GM19468 (cell line): ENCODE measurements at regions not wholly inside any gene's neighbourhood (a gene's known extent, or its start where the extent isn't known, plus 50 kb on each side); places are given as distances from the start of the nearest gene placed in this dataset.

ENCODE experiments used
- ATAC-seq: cut with Tn5 transposase; IDR thresholded peaks from one replicate; pipeline ENCODE4 v1.9.1; 2021; ENCODE audit warnings: mild to moderate bottlenecking, moderate library complexity, moderate number of reproducible peaks; ENCODE audit not compliant: unreplicated experiment; ENCODE audit errors: extremely low read depth

DNA sequence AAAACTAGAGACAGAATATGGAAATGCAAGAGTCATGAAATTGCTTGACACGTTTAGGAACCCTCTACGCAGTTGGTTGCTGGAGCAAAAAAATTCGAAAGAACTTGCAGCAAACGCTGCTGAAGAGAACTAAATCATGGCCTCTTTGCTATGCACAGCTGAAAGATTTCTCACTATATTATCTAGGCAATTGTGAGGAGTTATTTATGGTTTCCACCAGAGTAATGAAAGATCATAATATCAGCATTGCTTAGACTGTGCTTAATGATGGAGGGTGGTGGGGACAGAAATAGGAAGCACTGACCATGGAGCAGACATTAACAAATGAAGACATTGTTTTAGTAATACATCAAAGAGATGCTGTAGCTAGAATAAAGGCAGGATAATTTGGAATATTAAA lies 593.4 kb upstream of the ZNF717 start:
- ATAC-seq: no peak

DNA sequence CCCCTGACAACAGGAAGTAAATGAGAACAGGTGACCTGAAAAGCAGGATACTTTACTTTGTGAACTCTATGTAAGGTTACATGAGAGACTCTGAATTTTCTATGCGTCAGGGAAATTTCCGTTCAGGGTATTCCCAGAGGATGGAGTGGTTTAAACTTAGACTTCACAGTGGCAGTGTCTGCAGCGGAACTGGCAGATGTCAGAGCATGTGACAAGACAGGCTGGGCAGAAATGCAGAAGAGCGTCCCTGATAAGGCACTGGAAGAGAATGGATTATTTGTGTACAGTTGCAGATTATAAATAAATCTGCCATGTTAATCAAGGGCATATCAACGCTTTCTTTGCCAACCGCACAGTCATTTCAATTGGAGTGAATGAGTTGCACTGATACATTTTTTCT lies 598.4 kb upstream of the ZNF717 start:
- no peak for ATAC-seq

DNA sequence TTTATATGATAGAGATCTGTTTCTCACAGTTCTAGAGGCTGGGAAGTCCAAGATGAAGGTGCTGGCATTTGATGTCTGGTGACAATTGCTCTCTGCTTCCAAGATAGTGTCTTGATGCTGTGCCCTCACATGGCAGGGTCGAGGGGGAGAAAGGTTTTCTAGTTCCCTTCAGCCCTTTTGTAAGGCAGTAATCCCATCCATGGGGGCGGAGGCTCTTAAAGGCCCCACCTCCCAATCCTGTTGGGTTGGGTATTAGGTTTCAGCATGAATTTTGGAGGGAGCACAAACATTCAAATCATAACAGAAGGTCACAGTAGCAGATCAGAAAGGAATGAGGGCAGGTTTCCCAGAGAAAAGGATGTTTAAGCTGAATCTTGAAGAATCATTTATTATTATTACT lies 601.7 kb upstream of the ZNF717 start:
- ATAC-seq: no peak

DNA sequence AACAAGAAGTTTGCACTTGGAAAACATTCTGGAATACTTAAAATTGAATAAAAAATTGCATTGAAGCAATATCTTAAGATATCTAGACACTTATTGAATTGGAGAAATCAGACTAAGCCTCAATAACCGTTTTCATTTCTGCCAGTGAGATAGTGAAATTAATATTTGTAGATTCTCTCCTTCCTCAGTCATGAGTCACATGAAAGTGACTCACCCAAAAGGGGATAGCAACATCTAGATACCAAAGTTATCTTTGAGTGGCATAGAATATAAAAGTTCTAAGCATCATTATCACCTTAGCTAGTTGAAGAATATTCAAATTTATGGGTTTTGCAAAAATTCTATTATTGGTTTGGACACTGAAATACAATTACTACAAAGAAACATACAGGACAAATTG lies 614.8 kb upstream of the ZNF717 start:
- no peak for ATAC-seq

DNA sequence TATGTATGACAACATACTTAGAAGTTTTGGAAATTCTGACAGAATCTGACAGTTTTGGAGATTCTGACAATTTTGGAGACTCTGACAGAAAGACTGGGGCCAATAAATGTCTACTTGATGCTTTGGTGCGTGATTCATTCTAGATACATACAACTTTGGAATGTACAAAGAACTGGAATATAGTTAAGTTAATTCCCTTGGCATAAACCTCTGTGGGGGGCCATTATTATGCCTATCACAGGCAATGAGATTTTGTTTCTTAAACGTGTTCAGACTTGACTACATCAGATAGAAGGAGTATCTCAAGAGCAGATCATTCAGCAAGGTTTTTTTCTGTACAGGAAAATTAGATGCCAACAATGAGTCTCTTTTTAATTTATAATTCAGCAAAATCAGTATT lies 617.6 kb upstream of the ZNF717 start:
- no peak for ATAC-seq

DNA sequence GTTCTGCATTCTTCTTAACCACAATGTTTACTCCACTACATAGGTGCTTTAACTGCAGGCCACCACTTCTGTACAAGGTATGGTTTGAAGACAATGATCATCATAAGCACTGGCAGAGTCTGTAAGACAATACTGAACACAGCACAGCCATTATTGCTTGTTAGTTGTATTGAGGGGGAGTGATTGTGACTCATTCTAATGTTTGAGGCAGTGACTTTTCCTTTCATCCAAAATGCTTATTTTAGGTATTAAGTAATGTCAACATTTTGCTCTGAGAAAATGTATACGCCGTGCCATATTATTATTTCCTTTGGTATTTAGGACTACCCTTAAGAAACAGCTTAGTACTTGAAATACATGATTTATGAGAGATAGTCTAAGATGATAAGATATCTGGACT lies 618.2 kb upstream of the ZNF717 start:
- ATAC-seq: no peak

DNA sequence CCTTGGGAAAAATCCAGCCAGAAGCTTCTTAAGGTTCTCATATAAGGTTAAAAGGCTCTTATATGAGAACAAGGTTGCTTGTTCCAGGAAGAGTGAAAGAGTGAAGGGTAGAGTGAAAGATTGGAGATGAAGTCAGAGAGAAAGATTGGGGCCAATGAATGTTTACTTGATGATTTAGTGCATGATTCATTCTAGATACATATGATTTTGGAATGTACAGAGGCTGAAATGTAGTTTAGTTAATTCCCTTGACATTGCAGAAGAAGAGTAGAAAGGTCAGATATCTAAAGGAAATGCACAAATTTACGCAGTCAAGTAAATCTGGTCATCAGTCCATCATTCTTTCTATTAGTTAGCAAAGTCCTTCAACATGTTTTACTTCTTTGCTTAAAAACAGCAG lies 619.8 kb upstream of the ZNF717 start:
- no peak for ATAC-seq

DNA sequence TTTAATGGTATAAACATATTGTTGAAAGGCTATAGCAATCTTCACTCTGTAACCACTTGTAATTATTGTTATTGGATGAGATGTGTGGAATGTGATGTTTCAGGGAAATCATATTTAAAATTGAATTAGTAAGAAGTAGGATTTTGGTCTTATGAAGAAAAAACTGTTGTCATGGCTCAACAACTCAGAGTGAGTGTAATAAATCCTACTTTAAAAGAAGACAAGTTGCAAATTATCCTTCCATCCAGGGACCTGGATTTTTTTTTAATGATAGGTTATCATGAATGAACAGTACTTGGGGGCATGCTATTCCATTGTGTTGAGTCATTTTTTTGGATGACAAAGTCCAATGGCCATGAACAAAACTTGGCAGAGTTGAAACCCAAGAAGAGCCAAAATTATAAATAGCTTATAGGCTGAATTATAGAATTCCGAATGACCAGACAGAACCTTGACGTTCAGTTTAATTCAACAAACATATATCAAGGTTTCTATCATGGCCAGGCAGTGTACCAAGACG lies 625.5 kb upstream of the ZNF717 start:
- ATAC-seq: no peak

DNA sequence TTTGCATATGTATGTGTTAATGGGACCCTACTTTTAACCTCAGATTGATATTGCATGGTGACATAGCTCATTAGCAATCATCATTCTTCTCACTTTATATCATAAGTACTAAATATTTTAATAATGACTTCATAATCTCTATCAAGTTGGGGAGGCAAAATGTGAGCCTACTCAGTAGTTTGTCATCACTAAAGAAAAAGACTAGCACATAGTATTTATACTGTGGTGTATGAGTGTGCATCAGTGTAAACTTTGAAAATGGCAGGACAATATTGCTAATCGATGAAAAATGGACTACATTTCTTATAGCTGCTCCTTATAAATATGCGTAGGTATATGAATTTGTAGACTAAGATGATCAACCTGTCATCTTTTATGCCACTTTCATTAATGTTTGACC lies 624.5 kb upstream of the ROBO2 start:
- ATAC-seq: no peak

DNA sequence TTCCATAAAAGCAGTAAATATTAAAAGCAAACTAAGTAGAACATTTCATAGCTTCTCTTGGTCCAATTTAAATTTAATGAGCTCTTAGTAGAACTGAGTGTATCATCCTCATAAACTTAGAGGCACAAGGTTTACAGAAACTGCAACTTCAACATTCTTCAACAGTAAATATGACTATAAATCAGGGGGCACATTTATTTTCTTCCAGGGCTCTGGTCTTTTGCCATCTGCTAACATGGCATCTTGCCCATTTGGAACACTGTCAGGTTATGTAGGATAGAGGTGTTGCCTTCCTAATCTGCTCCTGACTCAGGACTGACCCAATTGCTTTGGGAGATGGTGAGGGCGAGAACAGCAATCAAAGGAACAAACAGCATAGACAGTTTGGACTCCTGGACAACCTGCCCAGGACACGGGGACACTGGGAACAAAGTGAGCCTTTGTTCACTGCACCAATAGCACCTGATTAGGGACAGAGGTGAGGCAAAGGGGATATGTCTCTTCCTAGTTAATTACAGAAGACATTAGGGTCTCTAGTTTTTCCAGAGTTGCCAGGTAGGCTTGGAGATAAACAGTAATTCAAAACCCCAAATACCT lies 610.2 kb upstream of the ROBO2 start:
- no peak for ATAC-seq

DNA sequence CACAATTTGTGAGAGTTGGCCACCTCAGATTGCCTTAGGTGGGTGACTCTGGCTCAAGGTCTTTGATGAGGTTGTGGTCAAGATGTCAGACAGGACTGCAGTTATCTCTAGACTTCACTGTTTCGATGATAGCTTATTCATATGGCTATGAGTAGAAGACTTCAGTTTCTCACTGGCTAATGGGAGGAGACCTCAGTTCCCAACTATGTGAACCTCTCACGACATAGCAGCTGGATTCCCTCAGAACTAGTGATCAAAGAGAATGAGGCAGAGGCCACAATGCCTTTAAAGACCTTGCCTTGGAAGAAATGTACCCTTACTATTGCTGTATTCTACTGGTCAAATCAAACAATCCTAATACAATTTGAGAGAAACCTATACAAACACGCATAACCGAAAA lies 607.5 kb upstream of the ROBO2 start:
- no peak for ATAC-seq

DNA sequence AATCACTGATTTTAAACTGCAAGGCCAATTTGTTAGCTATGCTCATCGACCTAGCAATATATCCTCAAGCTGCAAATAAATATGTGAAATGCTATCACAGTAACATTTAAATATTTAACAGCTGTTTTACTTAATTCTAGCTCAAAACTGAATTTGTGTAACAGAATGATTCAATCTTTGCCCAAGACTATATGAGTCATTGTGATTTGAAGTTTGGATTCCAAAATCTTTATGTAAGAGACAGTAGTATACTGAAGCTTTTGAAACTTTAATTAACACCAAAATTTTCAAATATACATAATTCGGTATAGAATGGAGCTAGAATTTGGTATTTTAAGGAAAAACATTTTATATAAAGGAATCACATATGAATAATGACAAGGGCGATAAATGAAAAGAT lies 603.0 kb upstream of the ROBO2 start:
- ATAC-seq: no peak

DNA sequence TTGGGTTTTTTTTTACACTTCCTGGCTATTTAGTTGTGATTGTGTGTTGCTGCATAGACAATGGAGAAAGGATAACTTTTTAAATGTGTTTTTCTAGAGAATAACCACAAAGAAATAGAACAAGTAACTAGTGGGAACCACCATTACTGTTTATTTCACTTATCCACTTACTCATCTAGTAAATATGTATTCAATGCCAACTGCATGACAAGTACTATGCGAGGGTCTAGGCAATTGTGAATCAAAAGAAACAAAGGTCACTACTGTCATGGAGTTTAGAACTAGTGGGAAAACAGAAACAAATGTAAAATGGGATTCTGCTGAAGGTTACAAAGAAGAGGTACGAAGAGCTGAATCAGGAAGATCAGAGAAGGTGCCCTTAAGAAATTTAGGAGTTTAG lies 600.9 kb upstream of the ROBO2 start:
- ATAC-seq: no peak

DNA sequence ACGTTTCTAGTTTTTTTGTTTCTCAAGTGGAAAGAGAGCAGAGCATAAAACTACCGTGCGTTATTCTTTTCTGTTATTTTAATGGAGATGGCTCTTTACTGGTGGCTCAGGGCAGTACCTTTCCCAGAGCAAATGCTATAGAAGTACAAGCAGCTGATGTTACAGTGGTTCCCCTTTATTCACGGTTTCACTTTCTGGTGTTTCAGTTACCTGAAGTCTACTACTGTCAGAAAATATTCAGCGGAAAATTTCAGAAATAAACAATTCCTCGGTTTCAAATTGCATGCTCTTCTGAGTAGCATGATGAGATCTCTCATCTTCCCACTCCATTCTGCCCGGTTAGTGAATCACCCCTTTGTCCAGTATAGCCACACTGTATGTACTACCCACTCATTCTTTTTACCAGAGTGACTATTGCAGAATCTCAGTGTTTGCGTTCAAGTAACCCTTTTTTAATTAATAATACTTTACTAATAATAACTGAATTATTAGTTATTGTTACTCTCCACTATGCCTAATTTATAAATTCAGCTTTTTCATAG lies 597.5 kb upstream of the ROBO2 start:
- ATAC-seq: no peak

DNA sequence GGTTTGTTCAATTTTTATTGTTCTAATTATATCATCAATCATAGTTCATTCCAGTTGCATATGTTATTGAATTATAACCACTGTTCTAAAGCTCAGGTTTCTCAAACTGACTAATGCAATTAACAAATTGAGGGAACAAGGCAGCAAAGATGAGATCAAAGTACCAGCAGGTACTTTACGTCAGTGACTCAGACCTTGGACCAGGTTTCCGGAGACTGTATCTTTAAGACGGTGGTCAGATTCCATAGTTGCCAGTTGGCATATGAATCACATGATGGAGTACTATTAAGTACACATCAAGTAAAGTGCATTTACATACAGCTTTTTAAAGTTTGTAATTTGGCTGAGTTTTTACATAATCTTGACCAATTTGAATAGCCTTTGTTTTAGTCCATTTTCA lies 583.6 kb upstream of the ROBO2 start:
- ATAC-seq: no peak

DNA sequence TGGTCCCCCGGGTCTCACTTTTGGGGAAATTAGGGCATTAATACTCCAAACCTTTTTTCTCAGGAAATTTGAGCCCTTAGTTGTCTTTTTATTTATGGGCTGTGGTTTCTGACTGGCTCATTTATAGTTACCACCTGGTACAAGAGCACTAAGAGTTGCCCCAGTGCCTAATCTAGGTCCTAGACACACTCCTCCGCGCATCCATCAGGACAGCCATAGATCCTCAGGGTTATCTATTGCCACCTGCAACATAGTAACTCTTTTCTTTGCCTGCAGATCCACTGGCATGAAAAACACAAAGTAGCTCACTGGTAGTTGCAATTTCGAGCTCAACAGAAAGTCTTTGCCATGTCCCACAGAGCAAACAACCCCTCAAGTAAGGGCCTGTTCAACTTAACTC lies 576.4 kb upstream of the ROBO2 start:
- ATAC-seq: no peak

DNA sequence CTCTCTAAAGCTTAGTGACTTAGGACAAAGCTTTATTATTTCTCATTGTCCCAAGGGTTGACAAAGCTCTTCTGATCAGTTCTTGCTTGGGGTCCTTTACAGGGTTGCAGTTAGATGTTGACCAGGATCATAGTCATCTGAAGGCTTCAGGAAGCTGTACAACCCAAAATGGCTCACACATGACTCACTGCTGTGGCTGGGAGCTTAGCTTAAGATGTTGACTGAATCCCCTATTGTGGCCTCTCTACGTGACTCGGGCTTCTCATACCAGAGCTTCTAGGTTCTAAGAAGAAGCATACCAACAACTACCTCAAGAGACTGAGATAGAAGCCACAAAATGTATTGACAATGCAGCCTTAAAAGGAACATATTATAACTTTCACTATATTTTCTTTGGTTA lies 569.6 kb upstream of the ROBO2 start:
- ATAC-seq: no peak

DNA sequence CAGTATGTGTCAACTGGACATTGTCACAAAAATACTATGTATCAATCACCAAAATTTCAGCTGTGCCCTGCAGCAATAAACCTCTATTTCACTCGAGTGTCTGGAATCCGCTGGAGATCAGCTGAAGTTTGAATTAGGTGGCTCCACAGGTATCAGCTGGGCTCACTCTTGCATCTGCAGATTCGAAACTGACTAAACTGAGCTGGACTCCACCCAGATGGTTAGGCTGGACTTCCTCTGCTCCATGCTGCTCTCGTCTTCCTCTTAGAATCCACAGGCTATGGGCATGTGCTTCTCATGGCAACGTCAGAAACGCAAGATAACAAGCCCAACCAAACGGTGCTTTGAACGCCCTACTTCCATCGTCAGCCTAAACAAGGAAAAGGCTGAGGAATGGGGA lies 565.3 kb upstream of the ROBO2 start:
- no peak for ATAC-seq

DNA sequence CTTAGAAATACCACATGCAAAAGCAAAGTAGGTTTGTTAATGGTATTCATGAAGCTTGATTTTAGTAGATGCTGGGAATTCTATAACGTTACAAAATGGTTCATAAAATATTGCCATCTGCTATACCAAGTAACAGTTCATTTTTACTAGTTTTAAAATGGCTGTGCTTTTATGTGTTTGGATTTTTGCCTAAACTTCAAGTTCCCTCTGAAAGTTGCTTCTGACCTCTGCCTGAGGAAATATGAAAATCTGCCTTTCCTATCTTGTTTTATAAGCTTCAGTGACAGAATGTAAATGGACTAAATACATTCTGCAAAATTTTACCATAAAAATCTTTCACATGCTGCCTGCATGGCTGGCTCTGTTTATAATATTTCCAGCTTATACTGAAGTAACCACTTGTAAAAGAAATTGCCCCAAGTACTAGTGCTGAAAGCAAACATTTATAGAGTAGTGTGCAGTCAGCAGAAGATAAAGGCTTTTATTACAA lies 560.7 kb upstream of the ROBO2 start:
- ATAC-seq: no peak

DNA sequence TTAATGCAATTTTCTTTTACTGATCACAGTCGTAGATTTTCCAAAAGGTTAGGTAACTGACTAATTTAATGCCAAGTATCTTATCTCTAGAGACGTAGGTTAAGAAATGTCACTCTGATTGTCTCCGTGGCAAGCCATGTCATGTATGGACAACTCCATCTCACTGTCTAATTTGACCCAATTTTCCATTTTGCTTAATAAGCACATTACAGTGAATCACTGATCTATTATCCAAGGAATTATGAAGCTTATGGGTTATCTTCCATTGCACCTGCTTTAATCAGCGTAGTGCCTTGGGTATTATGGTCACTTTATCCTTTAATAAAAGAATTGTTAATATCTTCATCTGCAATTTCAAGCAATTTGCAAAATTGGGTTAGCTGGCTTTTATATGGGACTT lies 557.4 kb upstream of the ROBO2 start:
- no peak for ATAC-seq

DNA sequence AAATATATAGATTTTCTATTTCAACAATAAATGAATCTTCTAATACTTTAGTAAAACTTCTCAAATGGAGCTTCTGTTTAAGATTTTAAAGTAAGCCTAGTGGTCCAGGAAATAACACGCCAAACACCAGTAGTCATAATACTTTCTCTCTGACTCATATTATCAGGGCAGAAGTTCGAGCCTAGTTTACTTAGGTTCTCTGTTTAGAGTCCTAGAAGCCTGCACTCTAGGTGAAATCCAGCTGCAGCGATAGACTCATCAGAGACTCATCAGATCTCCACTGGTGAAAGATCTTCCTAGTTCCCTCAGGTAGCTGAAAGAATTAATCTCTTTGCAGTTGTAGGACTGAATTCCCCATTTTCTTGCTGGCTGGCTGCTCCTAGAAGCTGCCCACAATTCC lies 552.5 kb upstream of the ROBO2 start:
- no peak for ATAC-seq

DNA sequence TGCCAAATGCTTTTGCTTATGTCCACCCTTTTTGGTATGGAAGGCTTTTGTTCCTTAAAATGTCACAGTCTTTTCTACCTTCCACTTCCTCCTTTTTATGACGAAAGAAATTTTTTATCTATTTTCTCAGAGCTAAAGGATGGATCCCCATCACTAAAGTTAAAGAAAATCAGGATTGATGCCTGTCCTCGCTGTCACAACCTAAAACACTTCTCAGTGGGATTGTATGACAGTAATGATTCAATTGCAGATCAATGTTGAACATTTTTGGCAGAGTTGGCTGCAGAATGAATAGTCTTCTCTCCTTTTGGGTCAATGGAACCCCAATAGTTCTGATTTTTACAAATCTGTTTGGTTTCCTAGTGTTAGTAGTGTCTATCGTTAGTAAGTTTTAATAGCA lies 549.8 kb upstream of the ROBO2 start:
- no peak for ATAC-seq
